ENCODE measurements at regions not wholly inside any gene's neighbourhood (a gene's known extent, or its start where the extent isn't known, plus 50 kb on each side); places are given as distances from the start of the nearest gene placed in this dataset.
"Not testable (repeated sequence)": the region's sequence is repeated elsewhere in the genome, so short reads cannot be mapped to it uniquely, and the experiment has no call there.

- DNase-seq: no peak
These were observed 178.0 kb downstream of the ABCC12 start for GRCh38 chr16:47977802-47978201.

GRCh38 chr16:47976636-47977210 lies 179.1 kb downstream of the ABCC12 start:
- intact Hi-C loops (cut with DNase I): no loop called here
- no peak for DNase-seq
- TF ChIP-seq CTCF (IDR thresholded peaks at IDR 0.05): no peak
- H3K4me3 ChIP-seq: no peak overlapping the region
- no peak overlapping the region for H3K27ac ChIP-seq
- no peaks in the 10 kb centered on the region for H3K4me1 ChIP-seq
- no peaks in the 10 kb centered on the region for H3K9me3 ChIP-seq
- no peaks in the 10 kb centered on the region for H3K27me3 ChIP-seq (ENCODE audit: low read depth)
- ATAC-seq: no peak
- no peaks in the 10 kb centered on the region for H3K36me3 ChIP-seq

More at GRCh38 chr16:47977802-47978201, 178.0 kb downstream of the ABCC12 start:
- TF ChIP-seq CTCF (IDR thresholded peaks at IDR 0.05): no peak
- no peak overlapping the region for H3K4me3 ChIP-seq
- intact Hi-C loops (cut with DNase I): no loop called here
- no peak for ATAC-seq
- no peaks in the 10 kb centered on the region for H3K36me3 ChIP-seq
- no peaks in the 10 kb centered on the region for H3K4me1 ChIP-seq
- H3K27me3 ChIP-seq (ENCODE audit: low read depth): no peaks in the 10 kb centered on the region
- H3K27ac ChIP-seq: no peak overlapping the region
- H3K9me3 ChIP-seq: no peaks in the 10 kb centered on the region

GRCh38 chr16:47974971-47975370 lies 180.8 kb downstream of the ABCC12 start:
- H3K27me3 ChIP-seq (ENCODE audit: low read depth); H3K9me3 ChIP-seq; DNase-seq; ATAC-seq; H3K4me3 ChIP-seq; H3K4me1 ChIP-seq; intact Hi-C loops (cut with DNase I); H3K36me3 ChIP-seq; H3K27ac ChIP-seq: not testable (repeated sequence)

- no peak overlapping the region for H3K4me3 ChIP-seq
- TF ChIP-seq CTCF (IDR thresholded peaks at IDR 0.05): no peak
- H3K9me3 ChIP-seq: no peaks in the 10 kb centered on the region
- no peak overlapping the region for H3K27ac ChIP-seq
- H3K36me3 ChIP-seq: no peaks in the 10 kb centered on the region
- no peaks in the 10 kb centered on the region for H3K4me1 ChIP-seq
- no peaks in the 10 kb centered on the region for H3K27me3 ChIP-seq (ENCODE audit: low read depth)
- intact Hi-C loops (cut with DNase I): no loop called here
- DNase-seq (no peak), ATAC-seq (no peak)
These were observed 182.2 kb downstream of the ABCC12 start for GRCh38 chr16:47973552-47973951.

GRCh38 chr16:47972246-47972985 lies 183.4 kb downstream of the ABCC12 start:
- ATAC-seq (no peak), DNase-seq (no peak)
- no peaks in the 10 kb centered on the region for H3K4me1 ChIP-seq
- no peaks in the 10 kb centered on the region for H3K9me3 ChIP-seq
- TF ChIP-seq CTCF (IDR thresholded peaks at IDR 0.05): no peak
- H3K4me3 ChIP-seq: no peak overlapping the region
- no peaks in the 10 kb centered on the region for H3K36me3 ChIP-seq
- no peak overlapping the region for H3K27ac ChIP-seq
- intact Hi-C loops (cut with DNase I): no loop called here
- no peaks in the 10 kb centered on the region for H3K27me3 ChIP-seq (ENCODE audit: low read depth)

- ATAC-seq (no peak), DNase-seq (no peak)
These were observed 184.6 kb downstream of the ABCC12 start for GRCh38 chr16:47971225-47971624.

More at GRCh38 chr16:47971225-47971624, 184.6 kb downstream of the ABCC12 start:
- H3K27me3 ChIP-seq (ENCODE audit: low read depth): no peaks in the 10 kb centered on the region
- H3K9me3 ChIP-seq: no peaks in the 10 kb centered on the region
- no peaks in the 10 kb centered on the region for H3K36me3 ChIP-seq
- intact Hi-C loops (cut with DNase I): no loop called here
- H3K27ac ChIP-seq: no peak overlapping the region
- TF ChIP-seq CTCF (IDR thresholded peaks at IDR 0.05): no peak
- no peaks in the 10 kb centered on the region for H3K4me1 ChIP-seq
- no peak overlapping the region for H3K4me3 ChIP-seq
